GM23338 (cell line): ENCODE measurements at regions not wholly inside any gene's neighbourhood (a gene's known extent, or its start where the extent isn't known, plus 50 kb on each side); places are given as distances from the start of the nearest gene placed in this dataset.

ENCODE experiments used
- ATAC-seq: fragments of 200-7000 bp; cut with Tn5 transposase; 3 replicates; pipeline ENCODE4 v1.9.1; 2020
- DNase-seq: peaks from one replicate; pipeline ENCODE4 v3.0.0-alpha.2; 2015; ENCODE audit warnings: low spot score
- H2AFZ ChIP-seq: fragments of 200-600 bp; sonication (generic); 2 replicates; pipeline ENCODE4 v1.8.0; 2016; ENCODE audit warnings: antibody characterized with exemption, mild to moderate bottlenecking, moderate library complexity
- H3F3A ChIP-seq: fragments of 200-600 bp; sonication (generic); replicated peaks from 2 replicates; pipeline ENCODE4 v1.8.0; 2017; ENCODE audit warnings: antibody characterized with exemption, mixed run types, low read depth
- H3K27ac ChIP-seq: fragments of 200-600 bp; sonication (generic); 2 replicates; pipeline ENCODE4 v1.6.1; 2016; ENCODE audit warnings: low read depth
- H3K27me3 ChIP-seq: fragments of 200-600 bp; sonication (generic); 2 replicates; pipeline ENCODE4 v1.8.0; 2016; ENCODE audit warnings: mild to moderate bottlenecking, mixed run types, moderate library complexity; ENCODE audit not compliant: insufficient read depth
- H3K36me3 ChIP-seq: fragments of 200-600 bp; sonication (generic); 2 replicates; pipeline ENCODE4 v1.8.0; 2016; ENCODE audit warnings: mild to moderate bottlenecking; ENCODE audit not compliant: insufficient read depth
- H3K4me1 ChIP-seq: fragments of 200-600 bp; sonication (generic); 2 replicates; pipeline ENCODE4 v1.8.0; 2016; ENCODE audit warnings: mild to moderate bottlenecking, moderate library complexity; ENCODE audit not compliant: insufficient read depth
- H3K4me2 ChIP-seq: fragments of 200-600 bp; sonication (generic); 2 replicates; pipeline ENCODE4 v1.7.1; 2017; ENCODE audit warnings: mixed run types
- H3K4me3 ChIP-seq: fragments of 200-600 bp; sonication (generic); 2 replicates; pipeline ENCODE4 v1.6.1; 2016; ENCODE audit warnings: mixed run types
- H3K79me2 ChIP-seq: fragments of 200-600 bp; sonication (generic); replicated peaks from 2 replicates; pipeline ENCODE4 v1.8.0; 2017; ENCODE audit warnings: mild to moderate bottlenecking; ENCODE audit not compliant: insufficient read depth
- H3K9me2 ChIP-seq: fragments of 200-600 bp; sonication (generic); 2 replicates; pipeline ENCODE4 v1.8.0; 2017; ENCODE audit not compliant: insufficient read depth
- H4K20me1 ChIP-seq: fragments of 200-600 bp; sonication (generic); replicated peaks from 2 replicates; pipeline ENCODE4 v1.8.0; 2017; ENCODE audit warnings: mild to moderate bottlenecking; ENCODE audit not compliant: insufficient read depth
- H3K27ac Mint-ChIP-seq: 2 replicates; pipeline ENCODE4 v1.8.0; 2020; ENCODE audit warnings: inconsistent platforms, mild to moderate bottlenecking, moderate library complexity, mixed read lengths
- H3K27me3 Mint-ChIP-seq: 3 replicates; pipeline ENCODE4 v1.8.0; 2022; ENCODE audit warnings: low read depth, mild to moderate bottlenecking, moderate library complexity, mixed read lengths, inconsistent platforms; ENCODE audit not compliant: insufficient read depth, poor library complexity
- H3K36me3 Mint-ChIP-seq: 3 replicates; pipeline ENCODE4 v1.8.0; 2021; ENCODE audit warnings: low read depth, mild to moderate bottlenecking, inconsistent platforms, moderate library complexity, mixed read lengths
- H3K4me1 Mint-ChIP-seq: 3 replicates; pipeline ENCODE4 v1.8.0; 2020; ENCODE audit warnings: mild to moderate bottlenecking, inconsistent platforms, mixed read lengths
- H3K4me3 Mint-ChIP-seq: 3 replicates; pipeline ENCODE4 v1.8.0; 2021; ENCODE audit warnings: moderate library complexity, mild to moderate bottlenecking, inconsistent platforms, mixed read lengths
- H3K9me3 Mint-ChIP-seq: 3 replicates; pipeline ENCODE4 v1.8.0; 2020; ENCODE audit warnings: moderate library complexity, mild to moderate bottlenecking, inconsistent platforms, mixed read lengths
- ETS1 ChIP-seq: IDR thresholded peaks from 2 replicates; pipeline ENCODE4 v1.6.1; 2016; ENCODE audit warnings: antibody characterized with exemption
- EZH2phosphoT487 ChIP-seq: fragments of 200-600 bp; sonication (generic); IDR thresholded peaks from one replicate; pipeline ENCODE4 v1.8.1; 2018; ENCODE audit warnings: antibody characterized with exemption; ENCODE audit not compliant: unreplicated experiment
- JUNB ChIP-seq: IDR thresholded peaks from one replicate; pipeline ENCODE4 v1.6.1; 2016; ENCODE audit warnings: antibody characterized with exemption; ENCODE audit not compliant: unreplicated experiment
- POLR2AphosphoS5 ChIP-seq: IDR thresholded peaks from 2 replicates; pipeline ENCODE4 v1.6.1; 2016; ENCODE audit warnings: antibody characterized with exemption, low read depth
- REST ChIP-seq: IDR thresholded peaks from one replicate; pipeline ENCODE4 v1.6.1; 2018; ENCODE audit warnings: antibody characterized with exemption; ENCODE audit not compliant: unreplicated experiment
- STAT1 ChIP-seq: IDR thresholded peaks from one replicate; pipeline ENCODE4 v1.6.1; 2016; ENCODE audit warnings: antibody characterized with exemption; ENCODE audit not compliant: unreplicated experiment
- ZNF331 ChIP-seq: fragments of 250-450 bp; sonication (Bioruptor Pico); IDR thresholded peaks from 2 replicates; pipeline ENCODE4 v1.5.0; 2020; ENCODE audit warnings: low read depth, mild to moderate bottlenecking, moderate library complexity
- TF ChIP-seq, protein P1 (sequence below), 2 experiments: fragments of 200-600 bp in 1 of 2; sonication (generic) in 1 of 2; conservative IDR thresholded peaks; 2 replicates each; pipeline versions ENCODE4 v1.5.1 to v1.6.1; 2016 to 2017; ENCODE audit warnings: antibody characterized with exemption in 2 of 2, low read depth in 2 of 2, mild to moderate bottlenecking in 2 of 2, moderate library complexity in 1 of 2

GRCh38 chr10:118101501-118101900, 54.8 kb upstream of the RAB11FIP2 start:
- Histone ChIP-seq H3K79me2 (no peaks in the 10 kb centered on the region), H3K27me3 (no peaks in the 10 kb centered on the region), H3F3A (no peaks in the 10 kb centered on the region), H3K36me3 (no peaks in the 10 kb centered on the region; the same call in 1 of the 2 replicates), H3K4me1 (no peaks in the 10 kb centered on the region), H3K9me2 (peaks cover 10% of the 10 kb centered on the region), H3K4me2 (no peak overlapping the region), H3K4me3 (no peak overlapping the region), H3K27ac (no peak overlapping the region), H4K20me1 (no peaks in the 10 kb centered on the region), H2AFZ (no peak overlapping the region)
- H3K9me3 Mint-ChIP-seq: peaks cover 3% of the 10 kb centered on the region; the same call in 2 of the 3 replicates
- no peak overlapping the region for H3K27ac Mint-ChIP-seq
- no peaks in the 10 kb centered on the region for H3K36me3 Mint-ChIP-seq
- no peak for ATAC-seq
- TF ChIP-seq, protein P1, sequence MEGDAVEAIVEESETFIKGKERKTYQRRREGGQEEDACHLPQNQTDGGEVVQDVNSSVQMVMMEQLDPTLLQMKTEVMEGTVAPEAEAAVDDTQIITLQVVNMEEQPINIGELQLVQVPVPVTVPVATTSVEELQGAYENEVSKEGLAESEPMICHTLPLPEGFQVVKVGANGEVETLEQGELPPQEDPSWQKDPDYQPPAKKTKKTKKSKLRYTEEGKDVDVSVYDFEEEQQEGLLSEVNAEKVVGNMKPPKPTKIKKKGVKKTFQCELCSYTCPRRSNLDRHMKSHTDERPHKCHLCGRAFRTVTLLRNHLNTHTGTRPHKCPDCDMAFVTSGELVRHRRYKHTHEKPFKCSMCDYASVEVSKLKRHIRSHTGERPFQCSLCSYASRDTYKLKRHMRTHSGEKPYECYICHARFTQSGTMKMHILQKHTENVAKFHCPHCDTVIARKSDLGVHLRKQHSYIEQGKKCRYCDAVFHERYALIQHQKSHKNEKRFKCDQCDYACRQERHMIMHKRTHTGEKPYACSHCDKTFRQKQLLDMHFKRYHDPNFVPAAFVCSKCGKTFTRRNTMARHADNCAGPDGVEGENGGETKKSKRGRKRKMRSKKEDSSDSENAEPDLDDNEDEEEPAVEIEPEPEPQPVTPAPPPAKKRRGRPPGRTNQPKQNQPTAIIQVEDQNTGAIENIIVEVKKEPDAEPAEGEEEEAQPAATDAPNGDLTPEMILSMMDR (conservative IDR thresholded peaks at IDR 0.05; ENCODE audit: low read depth in 2 of 2): no peak
- TF ChIP-seq REST (no peak), EZH2phosphoT487 (no peak), STAT1 (no peak), POLR2AphosphoS5 (no peak), ETS1 (no peak), ZNF331 (CRISPR knock-in tag) (no peak), JUNB (no peak)
- no peaks in the 10 kb centered on the region; the same call in 2 of the 3 replicates for H3K4me1 Mint-ChIP-seq
- H3K4me3 Mint-ChIP-seq: no peak overlapping the region
- H3K27me3 Mint-ChIP-seq: no peaks in the 10 kb centered on the region
- no peak for DNase-seq
